Sigmoid colon (tissue), 6 donors: ENCODE measurements at regions not wholly inside any gene's neighbourhood (a gene's known extent, or its start where the extent isn't known, plus 50 kb on each side); places are given as distances from the start of the nearest gene placed in this dataset.
"Not testable (repeated sequence)": the region's sequence is repeated elsewhere in the genome, so short reads cannot be mapped to it uniquely, and the experiment has no call there.

Experiments used
- DNase-seq: peaks from one replicate; pipeline ENCODE4 v3.0.0-alpha.2; 2019
- H3K27ac ChIP-seq, 4 donors: fragments of 200-600 bp; sonication (generic); one replicate each; pipeline ENCODE4 v1.5.1; 2016 to 2019; ENCODE audit warnings: mild to moderate bottlenecking in 1 of 4
- H3K27me3 ChIP-seq, 3 donors: fragments of 200-600 bp; sonication (generic); one replicate each; pipeline ENCODE4 v1.5.1; 2019; ENCODE audit warnings: mild to moderate bottlenecking in 1 of 3
- H3K36me3 ChIP-seq, 4 donors: fragments of 200-600 bp; sonication (generic); one replicate each; pipeline ENCODE4 v1.5.1; 2016 to 2019
- H3K4me1 ChIP-seq, 4 donors: fragments of 200-600 bp; sonication (generic); one replicate each; pipeline ENCODE4 v1.5.1; 2017 to 2019
- H3K4me3 ChIP-seq, 4 donors: fragments of 200-600 bp; sonication (generic); one replicate each; pipeline ENCODE4 v1.5.1; 2017 to 2019; ENCODE audit warnings: mild to moderate bottlenecking in 2 of 4, moderate library complexity in 1 of 4
- H3K9me3 ChIP-seq, 4 donors: fragments of 200-600 bp in 3 of 4; sonication (generic) in 3 of 4; one replicate each; pipeline versions ENCODE4 v1.5.1 to v1.6.1; 2013 to 2019
- CTCF ChIP-seq, 4 experiments: fragments of 450-650 bp in 3 of 4; fragments of 200-600 bp in 1 of 4; IDR thresholded peaks; one replicate each; pipeline ENCODE4 v1.5.1; 2016 to 2019; ENCODE audit warnings: antibody characterized with exemption in 4 of 4, mild to moderate bottlenecking in 3 of 4, moderate library complexity in 2 of 4
- EP300 ChIP-seq, 4 donors: sonication (generic); formaldehyde crosslinking; IDR thresholded peaks; one replicate each; pipeline ENCODE4 v1.6.1; 2017; ENCODE audit warnings: antibody characterized with exemption in 4 of 4
- POLR2A ChIP-seq, 2 donors: fragments of 450-650 bp; IDR thresholded peaks; one replicate each; pipeline ENCODE4 v1.6.1; 2016; ENCODE audit warnings: antibody characterized with exemption in 2 of 2, mild to moderate bottlenecking in 2 of 2, moderate library complexity in 2 of 2
- POLR2AphosphoS5 ChIP-seq, 4 donors: sonication (generic); formaldehyde crosslinking; IDR thresholded peaks; one replicate each; pipeline ENCODE4 v1.6.1; 2017; ENCODE audit warnings: antibody characterized with exemption in 4 of 4
- WGBS, 2 donors: extraction: QIAGEN DNeasy Blood & Tissue Kit; methylation state at CpG; one replicate each; pipeline ENCODE4 v1.1.7; 2013; 5-methylcytosine and 5-hydroxymethylcytosine counted together
- intact Hi-C: fragments of 100-400 bp; cut with DNase I; formaldehyde crosslinking; loops from one replicate; pipeline ENCODE4 v1.15.1; 2023
- donor health status: healthy with polysubstance abuse.
- donor health status: healthy.

DNA sequence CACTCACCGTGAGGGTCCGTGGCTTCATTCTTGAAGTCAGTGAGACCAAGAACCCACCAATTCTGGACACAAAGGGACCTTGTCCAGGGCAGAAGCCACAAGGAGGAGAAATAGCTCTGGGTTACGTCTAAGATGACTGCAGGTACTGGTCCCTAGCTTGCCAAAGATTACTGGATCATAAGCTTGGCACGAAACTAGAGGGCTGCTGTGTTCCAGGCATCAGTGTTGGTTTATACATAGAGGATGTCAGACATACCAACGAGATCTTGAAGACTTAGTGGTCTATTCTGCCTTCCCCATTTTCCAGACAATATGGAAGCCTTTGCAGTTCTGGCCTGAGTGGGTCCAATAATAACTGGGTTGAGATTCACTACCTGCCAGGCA, 175.7 kb downstream of the TBX18 start:
- Histone ChIP-seq H3K9me3 (no peaks in the 10 kb centered on the region), H3K27ac (no peak overlapping the region), H3K27me3 (no peaks in the 10 kb centered on the region), H3K4me1 (no peaks in the 10 kb centered on the region), H3K4me3 (no peak overlapping the region), H3K36me3 (no peaks in the 10 kb centered on the region)
- no peak for DNase-seq
- 60 to 71% methylated on average over 5 of the region's 5 CpGs for WGBS, 2 donors
- intact Hi-C loops = no loop called here
- TF ChIP-seq POLR2AphosphoS5 (IDR thresholded peaks at IDR 0.05) = no peak
- TF ChIP-seq POLR2A (IDR thresholded peaks at IDR 0.05) = no peak
- TF ChIP-seq EP300 (IDR thresholded peaks at IDR 0.05) = no peak
- no peak for TF ChIP-seq CTCF (IDR thresholded peaks at IDR 0.05)

DNA sequence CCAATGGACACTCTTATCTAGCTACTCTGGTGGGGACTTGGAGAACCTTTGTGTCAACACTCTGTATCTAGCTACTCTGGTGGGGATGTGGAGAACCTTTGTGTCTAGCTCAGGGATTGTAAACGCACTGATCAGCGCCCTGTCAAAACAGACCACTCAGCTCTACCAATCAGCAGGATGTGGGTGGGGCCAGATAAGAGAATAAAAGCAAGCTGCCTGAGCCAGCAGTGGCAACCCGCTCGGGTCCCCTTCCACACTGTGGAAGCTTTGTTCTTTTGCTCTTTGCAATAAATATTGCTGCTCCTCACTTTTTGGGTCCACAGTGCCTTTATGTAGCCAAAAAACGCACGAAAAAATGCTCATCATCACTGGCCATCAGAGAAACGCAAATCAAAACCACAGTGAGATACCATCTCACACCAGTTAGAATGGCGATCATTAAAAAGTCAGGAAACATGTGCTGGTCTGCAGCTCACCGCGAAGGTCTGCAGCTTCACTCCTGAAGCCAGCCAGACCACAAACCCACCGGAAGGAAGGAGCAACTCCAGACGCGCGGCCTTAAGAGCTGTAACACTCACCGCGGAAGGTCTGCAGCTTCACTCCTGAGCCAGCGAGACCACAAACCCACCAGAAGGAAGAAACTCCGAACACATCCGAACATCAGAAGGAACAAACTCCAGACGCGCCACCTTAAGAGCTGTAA, 176.3 kb downstream of the TBX18 start:
- H3K4me3 ChIP-seq, H3K27ac ChIP-seq, H3K36me3 ChIP-seq, H3K4me1 ChIP-seq, DNase-seq, intact Hi-C loops, H3K9me3 ChIP-seq, H3K27me3 ChIP-seq: not testable (repeated sequence)
- WGBS, 2 donors = 65 to 81% methylated on average over 21 of the region's 21 CpGs

DNA sequence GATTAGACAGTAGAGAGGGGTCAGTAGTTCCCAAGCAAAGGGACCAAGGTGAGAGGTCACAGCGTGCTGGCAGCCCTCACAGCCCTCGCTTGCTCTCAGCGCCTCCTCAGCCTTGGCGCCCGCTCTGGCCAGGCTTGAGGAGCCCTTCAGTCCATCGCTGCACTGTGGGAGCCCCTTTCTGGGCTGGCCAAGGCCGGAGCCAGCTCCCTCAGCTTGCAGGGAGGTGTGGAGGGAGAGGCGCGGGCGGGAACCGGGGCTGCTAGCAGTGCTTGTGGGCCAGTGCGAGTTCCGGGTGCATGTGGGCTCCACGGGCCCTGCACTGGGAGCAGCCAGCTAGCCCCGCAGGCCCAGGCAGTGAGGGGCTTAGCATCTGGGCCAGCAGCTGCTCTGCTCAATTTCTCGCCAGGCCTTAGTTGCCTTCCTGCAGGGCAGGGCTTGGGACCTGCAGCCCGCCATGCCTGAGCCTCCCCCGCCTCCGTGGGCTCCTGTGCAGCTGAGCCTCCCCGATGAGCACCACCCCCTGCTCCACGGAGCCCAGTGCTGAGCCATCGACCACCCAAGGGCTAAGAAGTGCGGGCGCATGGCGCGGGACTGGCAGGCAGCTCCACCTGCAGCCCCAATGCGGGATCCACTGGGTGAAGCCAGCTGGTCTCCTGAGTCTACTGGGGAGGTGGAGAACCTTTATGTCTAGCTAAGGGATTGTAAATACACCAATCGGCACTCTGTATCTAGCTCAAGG, 177.0 kb downstream of the TBX18 start:
- H3K36me3 ChIP-seq, intact Hi-C loops, DNase-seq, H3K27ac ChIP-seq, H3K27me3 ChIP-seq, H3K9me3 ChIP-seq, H3K4me1 ChIP-seq, H3K4me3 ChIP-seq: not testable (repeated sequence)
- 92 to 93% methylated on average over 28 of the region's 28 CpGs for WGBS, 2 donors

DNA sequence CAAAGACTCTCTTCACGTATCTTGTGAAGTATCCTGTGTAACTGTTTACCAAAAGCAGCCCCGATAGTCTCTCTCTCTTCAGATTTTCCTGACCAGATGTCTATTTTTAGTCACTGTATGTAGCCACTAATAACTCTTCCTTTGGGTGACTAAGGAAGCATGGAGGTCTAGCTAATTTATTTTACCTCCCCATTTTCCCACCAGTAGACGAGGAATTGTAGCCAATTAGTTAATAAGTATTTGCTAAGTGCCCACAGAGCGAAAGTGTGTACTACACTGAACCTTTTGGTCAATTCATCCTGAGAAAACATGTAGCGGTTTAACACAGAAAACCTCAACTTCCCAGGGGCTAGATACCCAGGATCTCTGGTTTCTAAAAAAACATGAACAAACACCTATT, 180.6 kb downstream of the TBX18 start:
- H3K36me3 ChIP-seq = no peaks in the 10 kb centered on the region
- H3K9me3 ChIP-seq = no peaks in the 10 kb centered on the region
- H3K4me1 ChIP-seq = no peaks in the 10 kb centered on the region
- no peaks in the 10 kb centered on the region for H3K27me3 ChIP-seq
- H3K4me3 ChIP-seq = no peak overlapping the region
- no peak for DNase-seq
- 51 to 52% methylated on average over 5 of the region's 5 CpGs for WGBS, 2 donors
- intact Hi-C loops = no loop called here
- no peak overlapping the region for H3K27ac ChIP-seq
- TF ChIP-seq POLR2A (IDR thresholded peaks at IDR 0.05) (no peak), CTCF (IDR thresholded peaks at IDR 0.05) (no peak), POLR2AphosphoS5 (IDR thresholded peaks at IDR 0.05) (no peak), EP300 (IDR thresholded peaks at IDR 0.05) (no peak)

GRCh38 chr6:84582997-84583396, 181.4 kb downstream of the TBX18 start:
- H3K27ac ChIP-seq = no peak overlapping the region
- H3K4me1 ChIP-seq = no peaks in the 10 kb centered on the region
- intact Hi-C loops = no loop called here
- DNase-seq = no peak
- 75% methylated on average over 2 of the region's 2 CpGs for WGBS, 2 donors
- no peak overlapping the region for H3K4me3 ChIP-seq
- no peaks in the 10 kb centered on the region for H3K36me3 ChIP-seq
- no peaks in the 10 kb centered on the region for H3K9me3 ChIP-seq
- no peaks in the 10 kb centered on the region for H3K27me3 ChIP-seq
- no peak for TF ChIP-seq EP300 (IDR thresholded peaks at IDR 0.05)
- TF ChIP-seq POLR2AphosphoS5 (IDR thresholded peaks at IDR 0.05) = no peak
- TF ChIP-seq CTCF (IDR thresholded peaks at IDR 0.05) = no peak
- no peak for TF ChIP-seq POLR2A (IDR thresholded peaks at IDR 0.05)
